Liver (tissue), 8 donors: ENCODE measurements at regions not wholly inside any gene's neighbourhood (a gene's known extent, or its start where the extent isn't known, plus 50 kb on each side); places are given as distances from the start of the nearest gene placed in this dataset.

Experiments
- DNase-seq: peaks from one replicate; pipeline ENCODE4 v3.0.0-alpha.2; 2017; ENCODE audit warnings: low spot score
- H3K27ac ChIP-seq, 2 donors: one replicate each; pipeline ENCODE4 v1.7.0; 2013; ENCODE audit warnings: inconsistent platforms in 2 of 2, low read length in 2 of 2, control low read depth in 1 of 2, low read depth in 1 of 2, mild to moderate bottlenecking in 1 of 2
- H3K27me3 ChIP-seq, 4 donors: one replicate each; pipeline versions ENCODE4 v1.6.1 to v1.7.0; 2013; ENCODE audit warnings: low read length in 3 of 4, inconsistent platforms in 1 of 4, mild to moderate bottlenecking in 1 of 4, moderate library complexity in 1 of 4; ENCODE audit not compliant: control insufficient read depth in 4 of 4, insufficient read depth in 4 of 4
- H3K36me3 ChIP-seq, 4 donors: one replicate each; pipeline versions ENCODE4 v1.6.1 to v1.7.0; 2013; ENCODE audit warnings: low read length in 3 of 4, mild to moderate bottlenecking in 3 of 4, low read depth in 1 of 4, moderate library complexity in 1 of 4; ENCODE audit not compliant: control insufficient read depth in 4 of 4, insufficient read depth in 3 of 4
- H3K4me1 ChIP-seq, 4 donors: one replicate each; pipeline versions ENCODE4 v1.6.1 to v1.7.0; 2013; ENCODE audit warnings: low read length in 3 of 4, mild to moderate bottlenecking in 3 of 4, moderate library complexity in 1 of 4; ENCODE audit not compliant: control insufficient read depth in 4 of 4, insufficient read depth in 4 of 4
- H3K4me3 ChIP-seq, 3 donors: one replicate each; pipeline versions ENCODE4 v1.6.1 to v1.7.0; 2013; ENCODE audit warnings: low read length in 3 of 3, control low read depth in 1 of 3, low read depth in 1 of 3, mild to moderate bottlenecking in 1 of 3
- H3K9ac ChIP-seq, 2 donors: one replicate each; pipeline ENCODE4 v1.7.0; 2013; ENCODE audit warnings: low read length in 2 of 2, mild to moderate bottlenecking in 2 of 2, moderate library complexity in 2 of 2, control low read depth in 1 of 2, low read depth in 1 of 2
- H3K9me3 ChIP-seq, 4 donors: one replicate each; pipeline versions ENCODE4 v1.6.1 to v1.7.0; 2013; ENCODE audit warnings: low read length in 3 of 4; ENCODE audit not compliant: control insufficient read depth in 4 of 4
- CTCF ChIP-seq: fragments of 150-350 bp; IDR thresholded peaks from 2 replicates; pipeline ENCODE4 v1.5.1; 2017; ENCODE audit warnings: improper control_type of control experiment, low read depth, low read length; ENCODE audit not compliant: missing input control
- EGR1 ChIP-seq, 2 donors: IDR thresholded peaks; 2 replicates each; pipeline ENCODE4 v1.6.1; 2016 to 2018; ENCODE audit warnings: antibody characterized with exemption in 2 of 2, low read depth in 2 of 2
- FOXA1 ChIP-seq: IDR thresholded peaks from 2 replicates; pipeline ENCODE4 v1.6.1; 2016; ENCODE audit warnings: antibody characterized with exemption
- FOXA2 ChIP-seq: IDR thresholded peaks from 2 replicates; pipeline ENCODE4 v1.6.1; 2016; ENCODE audit warnings: antibody characterized with exemption
- GABPA ChIP-seq, 2 donors: IDR thresholded peaks in 1 of 2; conservative IDR thresholded peaks in 1 of 2; 2 replicates each; pipeline ENCODE4 v1.6.1; 2016; ENCODE audit warnings: antibody characterized with exemption in 2 of 2, mild to moderate bottlenecking in 1 of 2, moderate library complexity in 1 of 2
- HNF4A ChIP-seq, 2 donors: conservative IDR thresholded peaks; 2 replicates each; pipeline ENCODE4 v1.6.1; 2016; ENCODE audit warnings: antibody characterized with exemption in 2 of 2, mild to moderate bottlenecking in 2 of 2
- HNF4G ChIP-seq: IDR thresholded peaks from 2 replicates; pipeline ENCODE4 v1.6.1; 2016; ENCODE audit warnings: antibody characterized with exemption
- JUND ChIP-seq, 2 donors: IDR thresholded peaks; 2 replicates each; pipeline ENCODE4 v1.6.1; 2016; ENCODE audit warnings: antibody characterized with exemption in 2 of 2
- MAX ChIP-seq: IDR thresholded peaks from 2 replicates; pipeline ENCODE4 v1.6.1; 2016; ENCODE audit warnings: antibody characterized with exemption
- NR2F2 ChIP-seq: IDR thresholded peaks from 2 replicates; pipeline ENCODE4 v1.6.1; 2016; ENCODE audit warnings: antibody characterized with exemption
- REST ChIP-seq: IDR thresholded peaks from 2 replicates; pipeline ENCODE4 v1.6.1; 2016; ENCODE audit warnings: antibody characterized with exemption, mild to moderate bottlenecking
- RXRA ChIP-seq, 2 donors: IDR thresholded peaks; 2 replicates each; pipeline ENCODE4 v1.6.1; 2017 to 2018; ENCODE audit warnings: antibody characterized with exemption in 2 of 2, mild to moderate bottlenecking in 1 of 2
- SP1 ChIP-seq: IDR thresholded peaks from 2 replicates; pipeline ENCODE4 v1.6.1; 2018; ENCODE audit warnings: antibody characterized with exemption, mild to moderate bottlenecking
- TAF1 ChIP-seq: conservative IDR thresholded peaks from 2 replicates; pipeline ENCODE4 v1.6.1; 2016; ENCODE audit warnings: antibody characterized with exemption, mild to moderate bottlenecking
- YY1 ChIP-seq: IDR thresholded peaks from 2 replicates; pipeline ENCODE4 v1.6.1; 2016; ENCODE audit warnings: antibody characterized with exemption, mild to moderate bottlenecking
- ZBTB33 ChIP-seq: IDR thresholded peaks from 2 replicates; pipeline ENCODE4 v1.6.1; 2016; ENCODE audit warnings: antibody characterized with exemption
- WGBS: extraction: QIAGEN DNeasy Blood & Tissue Kit; methylation state at CpG from one replicate; pipeline ENCODE4 v1.1.7; 2013; 5-methylcytosine and 5-hydroxymethylcytosine counted together
- TF ChIP-seq, protein P1 (sequence below): IDR thresholded peaks from 2 replicates; pipeline ENCODE4 v1.6.1; 2016; ENCODE audit warnings: antibody characterized with exemption
- donor health status: healthy.
- donor health status: healthy.
- donor health status: healthy.
- donor health status: healthy.
- donor health status: healthy.

GRCh38 chrX:20441123-20441522, 174.4 kb upstream of the RPS6KA3 start:
- no peaks in the 10 kb centered on the region for H3K27me3 ChIP-seq
- no peak for DNase-seq
- TF ChIP-seq HNF4A (conservative IDR thresholded peaks at IDR 0.05) (no peak), REST (no peak), SP1 (no peak), RXRA (IDR thresholded peaks at IDR 0.05) (no peak), GABPA (IDR thresholded peaks at IDR 0.05 in 1 of 2, conservative IDR thresholded peaks at IDR 0.05 in 1 of 2) (no peak), YY1 (no peak), EGR1 (IDR thresholded peaks at IDR 0.05; ENCODE audit: low read depth in 2 of 2) (no peak), JUND (IDR thresholded peaks at IDR 0.05) (no peak)
- 88% methylated on average over 1 of the region's 1 CpG for WGBS
- H3K9me3 ChIP-seq = no peaks in the 10 kb centered on the region
- H3K4me3 ChIP-seq = no peak overlapping the region
- peaks cover 0 to 5% (median 2%) of the 10 kb centered on the region in 4 donors for H3K4me1 ChIP-seq
- H3K36me3 ChIP-seq = no peaks in the 10 kb centered on the region
- H3K27ac ChIP-seq = no peak overlapping the region
- H3K9ac ChIP-seq = no peak overlapping the region

GRCh38 chrX:20438871-20439526, 172.3 kb upstream of the RPS6KA3 start:
- H3K27me3 ChIP-seq = peaks cover 0 to 2% (median 0%) of the 10 kb centered on the region in 4 donors
- 81% methylated on average over 9 of the region's 9 CpGs for WGBS
- no peak overlapping the region for H3K9ac ChIP-seq
- no peak overlapping the region for H3K27ac ChIP-seq
- no peaks in the 10 kb centered on the region for H3K9me3 ChIP-seq
- DNase-seq = no peak
- no peak overlapping the region for H3K4me3 ChIP-seq
- TF ChIP-seq FOXA1 (no peak), CTCF (no peak), HNF4G (no peak), SP1 (no peak), ZBTB33 (no peak), TAF1 (no peak), FOXA2 (no peak), GABPA (IDR thresholded peaks at IDR 0.05 in 1 of 2, conservative IDR thresholded peaks at IDR 0.05 in 1 of 2) (no peak), REST (no peak), YY1 (no peak), NR2F2 (no peak), MAX (no peak), HNF4A (conservative IDR thresholded peaks at IDR 0.05) (no peak)
- TF ChIP-seq, protein P1, sequence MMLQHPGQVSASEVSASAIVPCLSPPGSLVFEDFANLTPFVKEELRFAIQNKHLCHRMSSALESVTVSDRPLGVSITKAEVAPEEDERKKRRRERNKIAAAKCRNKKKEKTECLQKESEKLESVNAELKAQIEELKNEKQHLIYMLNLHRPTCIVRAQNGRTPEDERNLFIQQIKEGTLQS = no peak
- no peaks in the 10 kb centered on the region for H3K36me3 ChIP-seq
- peaks cover 2 to 6% (median 5%) of the 10 kb centered on the region in 4 donors for H3K4me1 ChIP-seq
